HUES48 (cell line): ENCODE measurements at regions not wholly inside any gene's neighbourhood (a gene's known extent, or its start where the extent isn't known, plus 50 kb on each side); places are given as distances from the start of the nearest gene placed in this dataset.

ENCODE experiments used
- H3K27ac ChIP-seq: one replicate; pipeline ENCODE4 v1.7.0; 2013; ENCODE audit warnings: low read depth, low read length, inconsistent platforms
- H3K27me3 ChIP-seq: 2 replicates; pipeline ENCODE4 v1.6.1; 2013; ENCODE audit warnings: mild to moderate bottlenecking, low read length; ENCODE audit not compliant: control insufficient read depth, insufficient read depth
- H3K36me3 ChIP-seq: 2 replicates; pipeline ENCODE4 v1.6.1; 2013; ENCODE audit warnings: low read length; ENCODE audit not compliant: control insufficient read depth, insufficient read depth
- H3K4me1 ChIP-seq: 2 replicates; pipeline ENCODE4 v1.6.1; 2013; ENCODE audit warnings: mild to moderate bottlenecking, low read length; ENCODE audit not compliant: control insufficient read depth, insufficient read depth
- H3K4me3 ChIP-seq: 2 replicates; pipeline ENCODE4 v1.5.1; 2013; ENCODE audit warnings: mild to moderate bottlenecking, low read depth, low read length
- H3K9ac ChIP-seq: 2 replicates; pipeline ENCODE4 v1.6.1; 2013; ENCODE audit warnings: mild to moderate bottlenecking, low read depth, low read length, moderate library complexity
- H3K9me3 ChIP-seq: 2 replicates; pipeline ENCODE4 v1.6.1; 2013; ENCODE audit warnings: low read length; ENCODE audit not compliant: control insufficient read depth, insufficient read depth

DNA sequence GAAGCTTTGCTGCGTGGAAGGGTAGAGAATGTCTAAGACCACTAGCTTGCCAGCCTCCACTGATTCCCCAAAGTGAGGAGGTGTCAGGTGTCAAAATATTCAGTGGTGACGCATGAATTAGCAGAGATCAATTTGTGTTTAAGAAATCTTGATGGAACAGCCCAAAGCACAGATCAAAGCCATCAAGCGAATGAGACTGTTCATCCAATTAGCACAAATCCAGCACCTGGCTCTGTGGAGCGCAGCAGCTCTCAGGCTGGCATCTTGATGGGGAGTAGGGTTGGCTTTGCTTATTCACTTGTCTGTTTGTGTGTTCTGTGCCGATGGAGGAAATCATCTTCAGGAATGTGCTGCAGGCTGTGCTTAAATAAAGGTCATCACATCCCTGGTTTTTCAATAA lies 456.8 kb upstream of the CCL2 start:
- Histone ChIP-seq H3K36me3 (no peaks in the 10 kb centered on the region), H3K9ac (no peak overlapping the region), H3K27me3 (no peaks in the 10 kb centered on the region), H3K4me1 (peaks cover 11% of the 10 kb centered on the region; the same call in 1 of the 2 replicates), H3K27ac (no peak overlapping the region), H3K9me3 (no peaks in the 10 kb centered on the region), H3K4me3 (no peak overlapping the region)

DNA sequence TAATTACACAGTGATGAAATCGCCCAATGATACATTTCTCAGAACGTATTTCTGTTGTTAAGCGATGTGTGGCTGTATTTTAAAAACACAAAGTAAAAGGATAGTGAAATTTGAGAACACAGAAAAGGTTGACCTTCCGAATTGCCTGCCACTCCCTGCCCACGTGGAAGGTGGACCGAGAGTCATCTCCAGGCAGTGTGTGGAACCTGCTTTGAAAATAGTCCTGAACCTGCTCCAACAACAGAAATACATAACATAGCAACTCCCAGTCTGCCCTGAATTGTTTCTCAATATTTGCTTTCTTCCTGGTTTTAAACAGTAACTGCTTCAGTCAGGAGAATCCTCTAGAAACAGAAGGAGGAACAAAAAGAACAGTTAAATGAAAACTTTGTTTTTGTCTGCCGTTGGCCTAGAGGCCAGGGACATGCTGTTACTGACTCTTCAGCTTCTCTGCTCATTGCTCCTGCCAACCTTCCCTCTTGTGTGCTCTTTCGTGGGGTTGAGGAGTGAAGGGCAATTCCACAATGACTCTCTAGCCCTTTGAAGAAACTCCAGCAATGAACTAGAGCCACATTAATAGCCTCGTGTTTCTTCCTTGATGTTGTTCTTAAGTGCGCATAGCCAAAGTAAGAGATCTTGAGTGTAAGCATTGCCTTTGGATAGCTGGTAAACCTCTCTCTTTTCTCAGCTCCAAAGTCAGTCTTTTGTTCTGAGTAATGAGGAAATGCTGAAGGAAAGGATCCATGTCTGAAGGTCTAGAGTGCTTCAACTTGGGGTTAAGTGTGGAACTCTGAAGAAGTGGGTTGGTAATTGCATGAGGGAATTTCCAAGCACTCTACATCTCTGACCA lies 452.5 kb upstream of the CCL2 start:
- Histone ChIP-seq H3K9me3 (no peaks in the 10 kb centered on the region), H3K27ac (no peak overlapping the region), H3K36me3 (no peaks in the 10 kb centered on the region), H3K27me3 (no peaks in the 10 kb centered on the region), H3K4me1 (peaks cover 19% of the 10 kb centered on the region), H3K4me3 (no peak overlapping the region), H3K9ac (no peak overlapping the region)

DNA sequence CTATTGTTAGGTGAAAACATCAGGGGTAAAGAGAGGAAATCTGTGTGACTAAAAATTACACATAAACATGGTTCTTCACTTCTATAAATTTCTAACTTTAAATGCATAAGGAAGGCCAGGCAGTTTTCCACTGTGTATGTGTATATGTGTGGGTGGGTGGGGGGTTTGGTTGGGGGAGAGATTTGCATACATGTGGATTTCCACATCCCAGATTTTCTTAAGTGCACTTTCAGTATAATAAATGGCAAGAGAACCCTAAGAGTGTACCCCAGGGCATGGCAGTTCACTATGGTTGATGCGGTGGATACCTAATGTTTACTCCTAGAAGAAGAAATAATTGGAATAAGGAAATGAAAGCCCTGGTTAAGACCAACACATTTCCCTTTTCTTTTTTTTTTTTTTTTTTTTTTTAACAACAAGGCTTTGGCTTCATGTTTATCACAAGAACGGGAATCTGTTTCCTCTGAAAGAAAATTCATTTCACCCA lies 451.8 kb upstream of the CCL2 start:
- Histone ChIP-seq H3K4me3 (no peak overlapping the region), H3K36me3 (no peaks in the 10 kb centered on the region), H3K27me3 (no peaks in the 10 kb centered on the region), H3K4me1 (peaks cover 19% of the 10 kb centered on the region), H3K9ac (no peak overlapping the region), H3K9me3 (no peaks in the 10 kb centered on the region), H3K27ac (no peak overlapping the region)

DNA sequence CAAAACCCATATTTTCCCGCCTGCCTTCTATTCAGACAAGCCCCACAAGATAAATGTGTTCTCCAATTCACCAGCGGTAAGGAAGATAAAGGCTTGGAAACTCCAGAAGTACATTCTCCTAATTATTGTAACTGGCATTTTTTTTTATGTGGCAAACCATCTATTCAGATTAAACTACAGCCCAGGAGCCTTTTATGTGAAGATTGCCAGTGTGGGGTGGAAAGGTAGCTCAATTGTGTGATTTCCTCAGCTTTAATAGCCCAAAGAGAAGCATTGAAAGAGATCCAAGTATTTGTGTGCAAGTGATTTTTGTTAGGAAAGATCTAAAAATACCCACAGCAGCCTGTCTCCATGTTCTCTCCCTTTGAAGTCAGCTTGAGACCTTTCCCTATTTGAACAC lies 451.4 kb upstream of the CCL2 start:
- Histone ChIP-seq H3K9me3 (no peaks in the 10 kb centered on the region), H3K9ac (no peak overlapping the region), H3K36me3 (no peaks in the 10 kb centered on the region), H3K27ac (no peak overlapping the region), H3K27me3 (no peaks in the 10 kb centered on the region), H3K4me3 (no peak overlapping the region), H3K4me1 (peaks cover 19% of the 10 kb centered on the region)

DNA sequence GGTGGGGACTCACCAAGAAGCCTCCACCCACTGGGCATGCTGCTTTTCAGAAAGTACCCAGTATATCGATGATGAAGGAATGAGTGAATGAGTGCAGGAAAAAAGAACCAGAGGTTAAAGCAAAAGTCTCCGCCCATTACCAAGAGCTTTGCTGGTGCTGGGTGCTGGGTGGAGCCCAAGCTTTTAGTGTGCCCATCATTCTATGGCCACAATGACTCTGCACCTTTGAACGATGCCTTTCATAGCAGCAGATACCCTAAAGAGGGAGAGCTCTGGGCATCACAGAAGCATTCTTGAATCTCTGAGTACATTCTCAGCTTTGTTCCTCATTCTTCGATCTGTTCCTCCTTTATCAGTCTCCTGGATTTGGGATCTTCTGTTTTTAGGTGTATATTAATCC lies 450.7 kb upstream of the CCL2 start:
- Histone ChIP-seq H3K27me3 (no peaks in the 10 kb centered on the region), H3K4me3 (no peak overlapping the region), H3K9ac (no peak overlapping the region), H3K4me1 (peaks cover 19% of the 10 kb centered on the region), H3K36me3 (no peaks in the 10 kb centered on the region), H3K27ac (no peak overlapping the region), H3K9me3 (no peaks in the 10 kb centered on the region)

DNA sequence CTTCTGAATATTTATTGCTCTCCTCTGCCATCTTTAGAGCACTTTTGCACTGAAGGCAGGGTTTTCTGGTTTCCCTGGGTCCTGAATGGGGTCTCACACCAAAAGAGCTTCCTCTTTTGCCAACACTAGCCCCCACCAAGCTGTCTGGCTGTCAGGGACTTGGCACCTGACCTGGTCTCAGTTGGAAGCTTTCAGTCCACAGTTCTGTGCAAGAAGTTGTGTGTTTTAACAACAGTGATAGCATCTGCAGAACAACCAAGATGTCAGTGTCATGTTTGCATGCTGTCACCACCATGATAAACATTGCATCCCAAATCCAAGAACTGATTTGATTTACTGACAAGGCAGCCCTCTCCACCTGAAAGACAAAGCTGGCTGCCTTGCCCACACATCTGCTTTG lies 448.5 kb upstream of the CCL2 start:
- no peaks in the 10 kb centered on the region for H3K9me3 ChIP-seq
- H3K4me3 ChIP-seq: no peak overlapping the region
- H3K9ac ChIP-seq: no peak overlapping the region
- H3K27ac ChIP-seq: no peak overlapping the region
- H3K27me3 ChIP-seq: no peaks in the 10 kb centered on the region
- peaks cover 19% of the 10 kb centered on the region for H3K4me1 ChIP-seq
- no peaks in the 10 kb centered on the region for H3K36me3 ChIP-seq

DNA sequence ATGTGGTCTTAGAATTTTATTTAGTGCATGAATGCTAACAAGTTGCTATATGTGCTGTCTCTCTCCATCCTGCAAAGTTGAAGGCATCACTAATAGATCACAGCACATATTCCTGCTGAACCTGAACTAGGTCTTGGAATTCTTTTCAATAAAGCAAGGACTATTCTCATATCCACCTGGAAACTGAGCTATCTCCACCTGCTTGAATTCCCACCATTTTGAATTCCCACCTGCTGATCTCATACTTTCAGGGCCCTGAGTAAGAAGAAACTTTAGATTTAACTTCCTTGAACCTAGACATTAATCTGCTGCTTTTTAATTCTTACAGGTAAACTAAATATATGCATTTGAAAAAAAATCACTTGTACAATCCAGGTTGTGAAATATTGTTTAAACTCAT lies 445.3 kb upstream of the CCL2 start:
- no peak overlapping the region for H3K27ac ChIP-seq
- no peaks in the 10 kb centered on the region for H3K36me3 ChIP-seq
- H3K9me3 ChIP-seq: no peaks in the 10 kb centered on the region
- peaks cover 26% of the 10 kb centered on the region for H3K4me1 ChIP-seq
- H3K27me3 ChIP-seq: no peaks in the 10 kb centered on the region
- H3K4me3 ChIP-seq: no peak overlapping the region
- H3K9ac ChIP-seq: no peak overlapping the region

DNA sequence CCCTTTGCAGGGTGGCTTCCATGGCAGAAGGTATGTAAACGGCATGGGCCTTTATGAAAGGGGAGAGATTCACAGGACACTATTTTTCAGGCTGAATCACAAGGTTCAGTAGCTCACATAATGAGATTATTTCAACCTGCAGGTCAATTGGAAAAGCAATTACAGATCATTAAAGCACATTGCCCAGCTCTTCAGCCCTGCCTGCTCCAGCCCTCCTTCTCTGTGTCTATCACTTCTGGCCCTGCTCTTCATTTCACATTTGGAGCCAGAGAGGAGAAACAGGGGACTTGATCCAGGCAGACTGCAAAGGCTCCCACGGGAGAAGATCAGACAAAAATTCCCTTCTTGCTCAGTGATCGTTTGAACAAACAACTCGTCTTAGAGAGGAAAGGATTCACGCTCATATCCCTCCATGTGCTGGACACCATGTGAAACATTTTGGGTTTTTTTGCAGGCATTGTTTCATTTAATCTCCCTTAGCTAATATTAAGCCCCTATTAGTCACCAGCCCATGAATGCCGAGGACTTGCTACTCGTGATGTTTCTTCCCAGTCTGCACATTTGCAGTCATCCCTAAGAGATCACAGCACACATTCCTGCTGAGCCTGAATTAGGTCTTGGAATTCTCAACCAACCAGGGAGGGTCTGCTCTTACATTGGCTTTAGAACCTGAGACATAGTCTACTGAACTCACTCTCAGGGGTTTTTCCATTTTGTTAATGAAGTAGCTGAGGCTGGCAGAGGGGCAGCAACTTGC lies 443.9 kb upstream of the CCL2 start:
- peaks cover 14% of the 10 kb centered on the region for H3K4me1 ChIP-seq
- no peak overlapping the region for H3K27ac ChIP-seq
- no peak overlapping the region for H3K9ac ChIP-seq
- no peak overlapping the region for H3K4me3 ChIP-seq
- no peaks in the 10 kb centered on the region for H3K36me3 ChIP-seq
- no peaks in the 10 kb centered on the region for H3K27me3 ChIP-seq
- H3K9me3 ChIP-seq: no peaks in the 10 kb centered on the region

DNA sequence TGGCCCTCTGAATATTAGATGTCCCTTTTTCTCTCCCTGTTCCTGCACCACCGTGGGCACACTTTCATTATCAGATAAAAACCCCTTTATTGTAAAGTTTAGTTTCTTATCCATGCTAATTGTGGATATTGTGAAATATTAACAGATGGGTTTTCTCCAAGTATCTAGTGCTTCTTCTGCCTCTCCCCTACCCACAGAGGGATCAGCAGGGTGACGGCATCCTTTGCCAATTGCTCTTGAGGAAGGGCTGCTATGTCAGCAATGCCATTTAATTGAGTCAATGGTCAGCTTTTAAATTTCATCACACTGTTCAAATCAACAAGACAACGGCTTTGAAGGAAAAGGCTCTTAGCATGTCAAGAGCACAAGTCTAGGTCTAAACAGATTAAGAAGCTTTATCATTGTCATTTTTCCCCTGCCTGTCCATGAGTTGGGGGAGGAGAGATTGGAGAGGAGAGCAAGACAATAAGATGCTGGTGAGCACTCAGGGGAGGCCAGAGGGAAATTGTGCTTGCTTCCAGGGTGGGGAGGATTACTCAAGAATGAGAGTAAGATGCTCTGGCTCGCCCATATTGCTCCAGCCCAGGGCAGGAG lies 443.0 kb upstream of the CCL2 start:
- no peak overlapping the region for H3K27ac ChIP-seq
- no peaks in the 10 kb centered on the region for H3K9me3 ChIP-seq
- H3K27me3 ChIP-seq: no peaks in the 10 kb centered on the region
- no peaks in the 10 kb centered on the region for H3K36me3 ChIP-seq
- no peak overlapping the region for H3K9ac ChIP-seq
- H3K4me1 ChIP-seq: peaks cover 11% of the 10 kb centered on the region
- no peak overlapping the region for H3K4me3 ChIP-seq

DNA sequence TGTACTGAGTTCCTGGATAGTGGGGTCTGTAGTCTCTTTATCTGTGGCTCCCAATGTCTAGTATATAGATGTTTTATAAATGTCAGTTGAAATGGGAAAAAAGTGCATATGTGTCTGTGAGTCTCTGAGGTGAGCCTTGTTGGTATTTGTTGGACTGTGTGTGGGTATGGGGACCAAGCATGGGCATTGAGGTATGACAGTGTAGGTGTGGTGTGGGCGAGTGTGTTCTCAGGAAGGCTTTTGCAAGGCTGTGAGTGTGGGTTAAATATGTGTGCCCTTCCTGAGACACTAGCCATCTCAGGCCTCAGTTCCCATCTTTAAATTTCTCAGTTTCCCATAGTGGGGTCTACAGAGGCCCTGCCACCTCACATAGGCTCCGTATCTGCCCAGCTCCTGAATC lies 440.2 kb upstream of the CCL2 start:
- H3K36me3 ChIP-seq: no peaks in the 10 kb centered on the region
- H3K4me1 ChIP-seq: peaks cover 16% of the 10 kb centered on the region
- H3K27ac ChIP-seq: no peak overlapping the region
- no peaks in the 10 kb centered on the region for H3K9me3 ChIP-seq
- H3K9ac ChIP-seq: no peak overlapping the region
- no peak overlapping the region for H3K4me3 ChIP-seq
- no peaks in the 10 kb centered on the region for H3K27me3 ChIP-seq

DNA sequence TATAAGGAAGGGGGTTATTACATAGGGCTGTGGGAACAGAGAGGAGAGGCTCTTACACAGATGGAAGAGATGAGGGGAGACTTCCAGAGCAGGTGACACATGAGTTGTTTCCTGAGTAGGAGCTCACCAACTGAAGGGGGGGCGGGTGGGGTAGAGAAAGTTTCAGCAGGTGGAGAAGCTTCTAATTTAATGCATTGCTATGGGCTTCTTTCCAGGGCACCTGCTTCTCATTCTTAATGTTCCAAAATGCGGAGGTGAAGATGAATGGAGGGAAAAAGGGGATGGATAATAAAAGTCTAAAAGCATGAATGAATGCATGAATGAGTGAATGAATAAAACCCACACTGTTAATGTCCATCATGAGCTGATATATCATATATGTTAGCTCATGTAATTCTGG lies 439.0 kb upstream of the CCL2 start:
- no peak overlapping the region for H3K27ac ChIP-seq
- H3K4me1 ChIP-seq: peaks cover 16% of the 10 kb centered on the region
- H3K27me3 ChIP-seq: no peaks in the 10 kb centered on the region
- no peak overlapping the region for H3K4me3 ChIP-seq
- H3K9ac ChIP-seq: no peak overlapping the region
- H3K9me3 ChIP-seq: no peaks in the 10 kb centered on the region
- no peaks in the 10 kb centered on the region for H3K36me3 ChIP-seq
